ENCODE measurements at regions not wholly inside any gene's neighbourhood (a gene's known extent, or its start where the extent isn't known, plus 50 kb on each side); places are given as distances from the start of the nearest gene placed in this dataset.

DNA sequence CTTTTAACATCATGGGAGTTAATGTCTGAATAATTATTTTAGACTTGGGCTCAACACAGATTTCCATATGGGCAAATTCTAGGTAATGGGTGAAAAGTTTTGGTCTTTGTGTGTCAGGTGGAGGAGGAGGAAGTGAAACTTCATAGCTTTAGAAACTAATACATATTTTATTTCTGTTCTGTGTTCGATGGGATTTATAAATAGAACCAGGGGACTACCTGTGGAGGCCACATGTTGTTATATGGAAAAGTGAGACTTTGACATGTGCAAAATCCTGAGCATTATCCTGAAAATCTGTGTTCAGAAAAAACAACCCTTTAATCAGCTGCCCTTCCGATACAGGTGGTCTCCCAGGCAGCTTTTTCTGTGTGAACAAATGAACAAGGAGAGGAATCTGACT, 209.5 kb downstream of the SOX2 start:
- TF ChIP-seq POLR2A (IDR thresholded peaks at IDR 0.05; ENCODE audit: low read depth, low read length) (no peak), TAF1 (IDR thresholded peaks at IDR 0.05; ENCODE audit: low read depth, low read length) (no peak)
